ENCODE measurements at regions not wholly inside any gene's neighbourhood (a gene's known extent, or its start where the extent isn't known, plus 50 kb on each side); places are given as distances from the start of the nearest gene placed in this dataset.

DNA sequence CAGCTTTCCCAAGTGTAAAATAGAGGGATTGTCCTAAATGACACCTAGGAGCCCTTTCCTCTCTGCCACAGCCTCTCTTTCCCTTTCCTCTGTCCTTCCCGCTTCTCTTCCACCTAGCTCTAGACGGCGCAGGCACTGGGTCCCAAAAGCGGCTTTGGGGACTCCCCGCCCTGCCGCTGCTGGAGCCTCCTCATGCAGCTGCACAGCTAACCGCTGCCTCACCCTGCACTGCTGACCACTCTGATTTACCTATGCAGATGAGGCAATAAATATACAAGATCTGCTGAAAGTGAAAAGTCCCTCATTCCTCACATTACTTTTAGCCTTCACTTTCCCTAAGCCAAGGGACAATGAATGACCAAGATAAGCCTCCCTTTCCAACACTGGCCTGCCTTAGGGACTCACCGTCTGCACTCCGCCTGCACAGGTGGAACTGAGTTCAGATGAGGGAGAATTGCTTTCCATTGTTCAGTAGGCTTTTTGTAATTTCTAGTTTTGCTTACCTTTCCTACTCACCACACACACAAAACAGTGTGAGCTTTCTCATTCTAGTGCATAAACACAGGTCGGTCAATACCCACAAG lies 197.5 kb upstream of the BCL6 start:
- ChIA-PET CTCF (no interaction called here), POLR2A (no interaction called here)
- in situ Hi-C loops (cut with HindIII; ENCODE audit: low pct_unique_long_range_greater_than_20kb, low sequenced_read_pairs) (no loop called here), intact Hi-C loops (cut with micrococcal nuclease; ENCODE audit: unreplicated experiment) (no loop called here)
- H3K4me1 ChIP-seq (ENCODE audit: control insufficient read depth, insufficient read depth, low read length): no peaks in the 10 kb centered on the region
- H3K27ac ChIP-seq (ENCODE audit: low read length): no peak overlapping the region
- H3K36me3 ChIP-seq (ENCODE audit: control insufficient read depth, insufficient read depth, low read length): no peaks in the 10 kb centered on the region; the same call in 1 of the 2 replicates
- BruUV-seq (replicated peaks): no TSS peak
- DNase-seq (ENCODE audit: low read depth, low spot score) (no peak), ATAC-seq (no peak)
- no peak for TF ChIP-seq TCF7L2 (IDR thresholded peaks at IDR 0.05; ENCODE audit: low read depth, low read length)
- no peaks in the 10 kb centered on the region for H3K9me3 ChIP-seq (ENCODE audit: control insufficient read depth, insufficient read depth, low read depth, low read length)
- H3K27me3 ChIP-seq (ENCODE audit: control insufficient read depth, insufficient read depth, low read length): peaks cover 5% of the 10 kb centered on the region; the same call in 1 of the 2 replicates
- no peak overlapping the region for H3K4me3 ChIP-seq (ENCODE audit: low read depth in 2 of 2, low read length in 2 of 2)

DNA sequence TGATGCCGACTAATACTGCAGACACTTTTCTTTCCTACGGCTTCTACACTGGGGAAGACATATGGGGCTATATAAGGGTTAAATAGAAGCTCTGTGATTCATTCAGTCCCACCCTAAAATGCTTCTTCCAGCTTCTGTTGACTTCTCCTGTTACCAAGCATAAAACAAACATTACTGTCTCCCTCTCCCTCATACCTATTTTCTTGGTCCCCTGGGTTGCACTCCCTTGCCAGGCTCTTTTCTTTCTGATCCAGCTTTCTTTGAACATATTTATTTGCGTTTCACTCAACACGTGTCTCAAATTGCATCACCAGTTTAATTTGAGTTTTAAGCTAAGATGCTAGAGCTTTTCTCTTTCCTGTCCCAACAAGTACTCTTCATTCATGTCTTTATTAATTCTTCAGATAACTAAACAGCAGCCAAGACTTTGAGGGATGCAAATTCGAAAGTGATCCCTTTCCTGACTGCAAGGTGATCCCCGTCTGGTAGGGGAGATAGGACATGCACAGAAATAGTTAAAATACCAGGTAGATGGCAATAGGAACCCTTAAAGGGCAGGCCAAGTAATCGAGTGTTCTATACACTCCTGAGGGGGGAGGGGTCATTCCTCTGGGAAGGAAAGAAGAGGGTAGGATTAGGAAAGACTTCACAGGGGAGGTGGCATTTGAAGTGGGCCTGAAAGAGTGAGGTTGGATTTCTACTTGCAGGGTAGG lies 198.6 kb upstream of the BCL6 start:
- intact Hi-C loops (cut with micrococcal nuclease; ENCODE audit: unreplicated experiment): no loop called here
- DNase-seq (ENCODE audit: low read depth, low spot score): no peak

More for the DNA sequence above, 198.6 kb upstream of the BCL6 start:
- Histone ChIP-seq H3K27ac (ENCODE audit: low read length) (no peak overlapping the region), H3K4me1 (ENCODE audit: control insufficient read depth, insufficient read depth, low read length) (no peaks in the 10 kb centered on the region), H3K9me3 (ENCODE audit: control insufficient read depth, insufficient read depth, low read depth, low read length) (no peaks in the 10 kb centered on the region), H3K4me3 (ENCODE audit: low read depth in 2 of 2, low read length in 2 of 2) (no peak overlapping the region), H3K36me3 (ENCODE audit: control insufficient read depth, insufficient read depth, low read length) (no peaks in the 10 kb centered on the region), H3K27me3 (ENCODE audit: control insufficient read depth, insufficient read depth, low read length) (peaks cover 3% of the 10 kb centered on the region; the same call in 1 of the 2 replicates)
- no TSS peak for BruUV-seq (replicated peaks)
- TF ChIP-seq, protein P1, sequence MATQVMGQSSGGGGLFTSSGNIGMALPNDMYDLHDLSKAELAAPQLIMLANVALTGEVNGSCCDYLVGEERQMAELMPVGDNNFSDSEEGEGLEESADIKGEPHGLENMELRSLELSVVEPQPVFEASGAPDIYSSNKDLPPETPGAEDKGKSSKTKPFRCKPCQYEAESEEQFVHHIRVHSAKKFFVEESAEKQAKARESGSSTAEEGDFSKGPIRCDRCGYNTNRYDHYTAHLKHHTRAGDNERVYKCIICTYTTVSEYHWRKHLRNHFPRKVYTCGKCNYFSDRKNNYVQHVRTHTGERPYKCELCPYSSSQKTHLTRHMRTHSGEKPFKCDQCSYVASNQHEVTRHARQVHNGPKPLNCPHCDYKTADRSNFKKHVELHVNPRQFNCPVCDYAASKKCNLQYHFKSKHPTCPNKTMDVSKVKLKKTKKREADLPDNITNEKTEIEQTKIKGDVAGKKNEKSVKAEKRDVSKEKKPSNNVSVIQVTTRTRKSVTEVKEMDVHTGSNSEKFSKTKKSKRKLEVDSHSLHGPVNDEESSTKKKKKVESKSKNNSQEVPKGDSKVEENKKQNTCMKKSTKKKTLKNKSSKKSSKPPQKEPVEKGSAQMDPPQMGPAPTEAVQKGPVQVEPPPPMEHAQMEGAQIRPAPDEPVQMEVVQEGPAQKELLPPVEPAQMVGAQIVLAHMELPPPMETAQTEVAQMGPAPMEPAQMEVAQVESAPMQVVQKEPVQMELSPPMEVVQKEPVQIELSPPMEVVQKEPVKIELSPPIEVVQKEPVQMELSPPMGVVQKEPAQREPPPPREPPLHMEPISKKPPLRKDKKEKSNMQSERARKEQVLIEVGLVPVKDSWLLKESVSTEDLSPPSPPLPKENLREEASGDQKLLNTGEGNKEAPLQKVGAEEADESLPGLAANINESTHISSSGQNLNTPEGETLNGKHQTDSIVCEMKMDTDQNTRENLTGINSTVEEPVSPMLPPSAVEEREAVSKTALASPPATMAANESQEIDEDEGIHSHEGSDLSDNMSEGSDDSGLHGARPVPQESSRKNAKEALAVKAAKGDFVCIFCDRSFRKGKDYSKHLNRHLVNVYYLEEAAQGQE (IDR thresholded peaks at IDR 0.05; ENCODE audit: insufficient read depth in 1 of 2, low read depth in 2 of 2, low read length in 1 of 2): no peak
- no peak for TF ChIP-seq SIN3A (IDR thresholded peaks at IDR 0.05; ENCODE audit: borderline replicate concordance, insufficient read depth, low read depth, low read length)
- no peak for TF ChIP-seq TCF7L2 (IDR thresholded peaks at IDR 0.05; ENCODE audit: low read depth, low read length)
- TF ChIP-seq POLR2AphosphoS5 (IDR thresholded peaks at IDR 0.05; ENCODE audit: low read depth, low read length): no peak
- TF ChIP-seq, protein P2, sequence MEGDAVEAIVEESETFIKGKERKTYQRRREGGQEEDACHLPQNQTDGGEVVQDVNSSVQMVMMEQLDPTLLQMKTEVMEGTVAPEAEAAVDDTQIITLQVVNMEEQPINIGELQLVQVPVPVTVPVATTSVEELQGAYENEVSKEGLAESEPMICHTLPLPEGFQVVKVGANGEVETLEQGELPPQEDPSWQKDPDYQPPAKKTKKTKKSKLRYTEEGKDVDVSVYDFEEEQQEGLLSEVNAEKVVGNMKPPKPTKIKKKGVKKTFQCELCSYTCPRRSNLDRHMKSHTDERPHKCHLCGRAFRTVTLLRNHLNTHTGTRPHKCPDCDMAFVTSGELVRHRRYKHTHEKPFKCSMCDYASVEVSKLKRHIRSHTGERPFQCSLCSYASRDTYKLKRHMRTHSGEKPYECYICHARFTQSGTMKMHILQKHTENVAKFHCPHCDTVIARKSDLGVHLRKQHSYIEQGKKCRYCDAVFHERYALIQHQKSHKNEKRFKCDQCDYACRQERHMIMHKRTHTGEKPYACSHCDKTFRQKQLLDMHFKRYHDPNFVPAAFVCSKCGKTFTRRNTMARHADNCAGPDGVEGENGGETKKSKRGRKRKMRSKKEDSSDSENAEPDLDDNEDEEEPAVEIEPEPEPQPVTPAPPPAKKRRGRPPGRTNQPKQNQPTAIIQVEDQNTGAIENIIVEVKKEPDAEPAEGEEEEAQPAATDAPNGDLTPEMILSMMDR (IDR thresholded peaks at IDR 0.05): no peak
- no peak for ATAC-seq
- in situ Hi-C loops (cut with HindIII; ENCODE audit: low pct_unique_long_range_greater_than_20kb, low sequenced_read_pairs): no loop called here
- CTCF ChIA-PET: no interaction called here
- POLR2A ChIA-PET: interaction anchor here (0.6 kb wide), 1 partner anchor 441 kb away, joined by 11 read pairs; no protein-coding TSS in a partner anchor

Measured in Panc1 (cell line).